HFFc6 (cell line): ENCODE measurements at regions not wholly inside any gene's neighbourhood (a gene's known extent, or its start where the extent isn't known, plus 50 kb on each side); places are given as distances from the start of the nearest gene placed in this dataset.

Experiments used
- DNase-seq: peaks from one replicate; pipeline ENCODE4 v3.0.0-alpha.2; 2018
- H3K27ac Mint-ChIP-seq: 2 replicates; pipeline ENCODE4 v1.8.0; 2020; ENCODE audit warnings: mild to moderate bottlenecking, mixed read lengths
- H3K27me3 Mint-ChIP-seq: 2 replicates; pipeline ENCODE4 v1.8.0; 2021; ENCODE audit warnings: mild to moderate bottlenecking, moderate library complexity, mixed read lengths; ENCODE audit not compliant: insufficient read depth
- H3K36me3 Mint-ChIP-seq: 2 replicates; pipeline ENCODE4 v1.8.0; 2021; ENCODE audit warnings: low read depth, mixed read lengths
- H3K4me1 Mint-ChIP-seq: 2 replicates; pipeline ENCODE4 v1.8.0; 2020; ENCODE audit warnings: low read depth, mixed read lengths
- H3K4me3 Mint-ChIP-seq: 2 replicates; pipeline ENCODE4 v1.8.0; 2020; ENCODE audit warnings: mild to moderate bottlenecking, moderate library complexity, mixed read lengths
- H3K9me3 Mint-ChIP-seq: 2 replicates; pipeline ENCODE4 v1.8.0; 2020; ENCODE audit warnings: mild to moderate bottlenecking, mixed read lengths
- CTCF ChIP-seq: fragments of 200-600 bp; sonication (generic); IDR thresholded peaks from 2 replicates; pipeline ENCODE4 v1.5.0; 2021; ENCODE audit warnings: antibody characterized with exemption, mild to moderate bottlenecking

- Mint-ChIP-seq H3K4me1 (peaks cover 11% of the 10 kb centered on the region; the same call in 1 of the 2 replicates), H3K27ac (no peak overlapping the region), H3K36me3 (peaks cover 4% of the 10 kb centered on the region; the same call in 1 of the 2 replicates), H3K27me3 (peaks cover 2% of the 10 kb centered on the region), H3K9me3 (peaks cover 5% of the 10 kb centered on the region), H3K4me3 (no peak overlapping the region)
- TF ChIP-seq CTCF = no peak
- no peak for DNase-seq
These were observed 110.2 kb upstream of the SPIN1 start for GRCh38 chr9:88278036-88278435.

- Mint-ChIP-seq H3K9me3 (peaks cover 6% of the 10 kb centered on the region), H3K27ac (no peak overlapping the region), H3K27me3 (peaks cover 2% of the 10 kb centered on the region), H3K4me3 (no peak overlapping the region), H3K4me1 (peaks cover 36% of the 10 kb centered on the region), H3K36me3 (peaks cover 7% of the 10 kb centered on the region)
- no peak for DNase-seq
- TF ChIP-seq CTCF = no peak
These were observed 114.2 kb upstream of the SPIN1 start for GRCh38 chr9:88274078-88274477.

- Mint-ChIP-seq H3K9me3 (peaks cover 6% of the 10 kb centered on the region), H3K4me3 (no peak overlapping the region), H3K36me3 (peaks cover 7% of the 10 kb centered on the region), H3K27ac (no peak overlapping the region), H3K4me1 (peaks cover 42% of the 10 kb centered on the region), H3K27me3 (peaks cover 2% of the 10 kb centered on the region)
- DNase-seq = no peak
- peak; percentile 23; the same call in 1 of the 2 replicates for TF ChIP-seq CTCF
These were observed 115.3 kb upstream of the SPIN1 start for GRCh38 chr9:88272986-88273385.

- peaks cover 6% of the 10 kb centered on the region for H3K9me3 Mint-ChIP-seq
- peaks cover 7% of the 10 kb centered on the region for H3K36me3 Mint-ChIP-seq
- H3K4me3 Mint-ChIP-seq = peak overlapping the region; percentile 74
- H3K27me3 Mint-ChIP-seq = no peaks in the 10 kb centered on the region
- peak; percentile 9 for DNase-seq
- no peak for TF ChIP-seq CTCF
- H3K27ac Mint-ChIP-seq = peak overlapping the region; percentile 89
- peaks cover 44% of the 10 kb centered on the region for H3K4me1 Mint-ChIP-seq
These were observed 117.8 kb upstream of the SPIN1 start for GRCh38 chr9:88270413-88270812.

GRCh38 chr9:88268886-88269285, 119.4 kb upstream of the SPIN1 start:
- Mint-ChIP-seq H3K27me3 (no peaks in the 10 kb centered on the region), H3K36me3 (peaks cover 7% of the 10 kb centered on the region), H3K4me3 (no peak overlapping the region), H3K4me1 (peaks cover 44% of the 10 kb centered on the region), H3K9me3 (peaks cover 6% of the 10 kb centered on the region), H3K27ac (peak overlapping the region; percentile 70; the same call in 1 of the 2 replicates)
- TF ChIP-seq CTCF = no peak
- DNase-seq = peak; percentile 17

GRCh38 chr9:88267283-88267682, 121.0 kb upstream of the SPIN1 start:
- TF ChIP-seq CTCF = no peak
- H3K27me3 Mint-ChIP-seq = no peaks in the 10 kb centered on the region
- H3K4me1 Mint-ChIP-seq = peaks cover 32% of the 10 kb centered on the region
- H3K4me3 Mint-ChIP-seq = no peak overlapping the region
- H3K36me3 Mint-ChIP-seq = peaks cover 7% of the 10 kb centered on the region
- no peak overlapping the region for H3K27ac Mint-ChIP-seq
- no peak for DNase-seq
- peaks cover 6% of the 10 kb centered on the region for H3K9me3 Mint-ChIP-seq
